Fibroblast of the aortic adventitia (primary cell): ENCODE measurements at regions not wholly inside any gene's neighbourhood (a gene's known extent, or its start where the extent isn't known, plus 50 kb on each side); places are given as distances from the start of the nearest gene placed in this dataset.
"Not testable (repeated sequence)": the region's sequence is repeated elsewhere in the genome, so short reads cannot be mapped to it uniquely, and the experiment has no call there.

Experiments used
- DNase-seq: peaks from one replicate; pipeline ENCODE4 v3.0.0-alpha.2; 2010; ENCODE audit warnings: low read depth
- H3K4me3 ChIP-seq: 2 replicates; pipeline ENCODE4 v1.5.1; 2011; ENCODE audit warnings: low read depth, mild to moderate bottlenecking, control low read depth, low read length, moderate library complexity
- CTCF ChIP-seq: IDR thresholded peaks from 2 replicates; pipeline ENCODE4 v1.5.1; 2011; ENCODE audit warnings: mild to moderate bottlenecking, low read length, control low read depth, inconsistent platforms; ENCODE audit not compliant: insufficient read depth

GRCh38 chr12:102298022-102298421, 100.4 kb upstream of the PMCH start:
- no peak for TF ChIP-seq CTCF
- DNase-seq = peak; percentile 61
- no peak overlapping the region for H3K4me3 ChIP-seq

- H3K4me3 ChIP-seq = no peak overlapping the region
- no peak for TF ChIP-seq CTCF
- DNase-seq = no peak
Observed at GRCh38 chr12:102297412-102297811, 99.8 kb upstream of the PMCH start.

- TF ChIP-seq CTCF = no peak
- no peak for DNase-seq
- H3K4me3 ChIP-seq = no peak overlapping the region
Observed at GRCh38 chr12:102294568-102294967, 96.9 kb upstream of the PMCH start.

GRCh38 chr12:102291498-102292440, 94.1 kb upstream of the PMCH start:
- DNase-seq = peak; percentile 37
- H3K4me3 ChIP-seq = not testable (repeated sequence)

GRCh38 chr12:102289702-102290101, 92.1 kb upstream of the PMCH start:
- not testable (repeated sequence) for H3K4me3 ChIP-seq, DNase-seq

GRCh38 chr12:102281231-102281630, 83.6 kb upstream of the PMCH start:
- no peak overlapping the region for H3K4me3 ChIP-seq
- no peak for TF ChIP-seq CTCF
- DNase-seq = no peak

GRCh38 chr12:102255687-102256086, 58.1 kb upstream of the PMCH start:
- not testable (repeated sequence) for H3K4me3 ChIP-seq, DNase-seq

- DNase-seq = not testable (repeated sequence)
Observed at GRCh38 chr12:102251005-102251404, 53.4 kb upstream of the PMCH start.

GRCh38 chr12:102249079-102249841, 51.6 kb upstream of the PMCH start:
- no peak for TF ChIP-seq CTCF
- no peak for DNase-seq
- no peak overlapping the region for H3K4me3 ChIP-seq

More at GRCh38 chr12:102251005-102251404, 53.4 kb upstream of the PMCH start:
- not testable (repeated sequence) for H3K4me3 ChIP-seq
